Neuron (in vitro differentiated cells): ENCODE measurements at regions not wholly inside any gene's neighbourhood (a gene's known extent, or its start where the extent isn't known, plus 50 kb on each side); places are given as distances from the start of the nearest gene placed in this dataset.
A peak's percentile ranks its signal among the peaks of the same experiment; 100 is the strongest.

ENCODE experiments used
- H2AFZ ChIP-seq: one replicate; pipeline ENCODE4 v1.6.1; 2013; ENCODE audit warnings: low read depth, mild to moderate bottlenecking, inconsistent platforms, low read length, moderate library complexity
- H3K27me3 ChIP-seq: one replicate; pipeline ENCODE4 v1.6.1; 2013; ENCODE audit warnings: low read length; ENCODE audit not compliant: insufficient read depth
- H3K36me3 ChIP-seq: one replicate; pipeline ENCODE4 v1.6.1; 2013; ENCODE audit warnings: low read length; ENCODE audit not compliant: insufficient read depth
- H3K4me1 ChIP-seq: one replicate; pipeline ENCODE4 v1.6.1; 2013; ENCODE audit warnings: low read length; ENCODE audit not compliant: insufficient read depth
- H3K4me3 ChIP-seq: 2 replicates; pipeline ENCODE4 v1.5.1; 2013; ENCODE audit warnings: mild to moderate bottlenecking, low read length, moderate library complexity
- H3K9me3 ChIP-seq: one replicate; pipeline ENCODE4 v1.6.1; 2013; ENCODE audit warnings: low read length

GRCh38 chr7:130908345-130909160, 174.5 kb upstream of the KLF14 start:
- Histone ChIP-seq H3K9me3 (no peaks in the 10 kb centered on the region), H3K4me3 (no peak overlapping the region), H3K27me3 (no peaks in the 10 kb centered on the region), H3K4me1 (peaks cover 19% of the 10 kb centered on the region), H3K36me3 (no peaks in the 10 kb centered on the region), H2AFZ (no peak overlapping the region)

DNA sequence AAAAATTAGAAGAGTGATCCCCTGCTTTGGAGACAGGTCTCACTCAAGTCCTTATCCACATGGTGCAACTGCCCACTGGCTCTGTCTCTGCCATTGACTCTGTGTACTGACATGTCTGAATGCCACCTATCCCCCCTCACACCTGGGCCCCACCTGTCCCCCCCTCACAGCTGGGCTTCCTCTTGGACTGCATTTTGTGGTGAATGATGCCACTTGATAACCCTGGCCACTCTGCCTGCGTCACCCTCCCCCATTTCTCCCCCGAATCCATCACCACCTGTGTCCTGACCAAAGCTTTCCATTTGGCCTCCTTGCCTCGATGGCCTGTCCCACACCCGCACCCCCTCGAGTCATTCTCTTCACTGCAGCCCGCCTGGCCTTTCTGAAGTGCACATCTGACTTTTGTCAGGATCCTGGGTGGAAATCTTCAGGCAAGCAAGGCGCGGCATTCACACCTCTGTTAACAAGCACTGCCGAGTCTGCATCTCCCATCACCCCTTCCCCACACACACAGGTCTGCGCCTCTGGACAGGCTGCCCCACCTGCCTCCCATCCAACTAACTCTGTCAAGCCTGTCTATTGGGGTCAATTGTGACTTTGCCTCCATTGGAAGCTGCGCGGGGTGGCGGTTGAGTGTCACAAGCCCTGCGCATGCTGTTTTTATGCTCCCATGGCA, 175.3 kb upstream of the KLF14 start:
- Histone ChIP-seq H3K27me3 (no peaks in the 10 kb centered on the region), H3K9me3 (no peaks in the 10 kb centered on the region), H2AFZ (no peak overlapping the region), H3K4me3 (no peak overlapping the region), H3K4me1 (peaks cover 20% of the 10 kb centered on the region), H3K36me3 (no peaks in the 10 kb centered on the region)

DNA sequence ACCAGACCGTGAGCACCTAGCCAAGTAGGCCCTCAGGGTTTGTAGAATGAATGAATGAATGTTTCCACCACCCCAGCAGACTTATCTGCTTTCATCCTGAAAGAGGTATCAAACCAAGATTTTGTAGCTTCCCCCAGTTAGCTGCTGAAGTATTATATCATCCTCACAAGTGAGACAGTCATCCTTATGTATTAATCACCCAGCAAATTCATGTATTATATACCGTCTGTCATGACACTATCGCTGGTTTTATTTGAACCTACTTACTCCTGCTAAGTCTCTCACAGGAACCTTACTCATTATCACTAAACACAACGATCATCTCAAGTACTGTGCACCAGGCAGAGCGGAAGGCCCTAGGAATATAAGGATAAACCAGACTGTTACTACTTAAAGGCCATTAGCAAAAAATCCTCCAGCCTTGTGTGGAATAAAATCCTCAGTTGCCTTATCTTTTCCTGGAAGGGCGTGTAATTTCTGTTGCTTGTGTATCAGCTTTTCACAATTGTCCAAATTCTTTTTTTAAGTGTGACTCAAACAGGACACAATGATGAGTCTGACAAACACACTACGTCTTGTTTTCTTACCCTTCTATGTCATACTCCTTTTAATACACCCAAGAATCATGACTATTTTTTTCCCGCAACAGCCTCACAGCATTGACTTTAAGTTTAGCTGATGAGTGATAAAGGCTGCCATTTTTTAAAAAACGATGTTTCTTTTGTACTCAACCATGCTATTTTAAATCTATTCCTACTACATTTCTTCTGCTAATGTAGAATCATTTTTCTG, 176.1 kb upstream of the KLF14 start:
- no peaks in the 10 kb centered on the region for H3K36me3 ChIP-seq
- H3K4me1 ChIP-seq, result peaks cover 20% of the 10 kb centered on the region
- H3K9me3 ChIP-seq, result no peaks in the 10 kb centered on the region
- no peak overlapping the region for H3K4me3 ChIP-seq
- no peaks in the 10 kb centered on the region for H3K27me3 ChIP-seq
- no peak overlapping the region for H2AFZ ChIP-seq

DNA sequence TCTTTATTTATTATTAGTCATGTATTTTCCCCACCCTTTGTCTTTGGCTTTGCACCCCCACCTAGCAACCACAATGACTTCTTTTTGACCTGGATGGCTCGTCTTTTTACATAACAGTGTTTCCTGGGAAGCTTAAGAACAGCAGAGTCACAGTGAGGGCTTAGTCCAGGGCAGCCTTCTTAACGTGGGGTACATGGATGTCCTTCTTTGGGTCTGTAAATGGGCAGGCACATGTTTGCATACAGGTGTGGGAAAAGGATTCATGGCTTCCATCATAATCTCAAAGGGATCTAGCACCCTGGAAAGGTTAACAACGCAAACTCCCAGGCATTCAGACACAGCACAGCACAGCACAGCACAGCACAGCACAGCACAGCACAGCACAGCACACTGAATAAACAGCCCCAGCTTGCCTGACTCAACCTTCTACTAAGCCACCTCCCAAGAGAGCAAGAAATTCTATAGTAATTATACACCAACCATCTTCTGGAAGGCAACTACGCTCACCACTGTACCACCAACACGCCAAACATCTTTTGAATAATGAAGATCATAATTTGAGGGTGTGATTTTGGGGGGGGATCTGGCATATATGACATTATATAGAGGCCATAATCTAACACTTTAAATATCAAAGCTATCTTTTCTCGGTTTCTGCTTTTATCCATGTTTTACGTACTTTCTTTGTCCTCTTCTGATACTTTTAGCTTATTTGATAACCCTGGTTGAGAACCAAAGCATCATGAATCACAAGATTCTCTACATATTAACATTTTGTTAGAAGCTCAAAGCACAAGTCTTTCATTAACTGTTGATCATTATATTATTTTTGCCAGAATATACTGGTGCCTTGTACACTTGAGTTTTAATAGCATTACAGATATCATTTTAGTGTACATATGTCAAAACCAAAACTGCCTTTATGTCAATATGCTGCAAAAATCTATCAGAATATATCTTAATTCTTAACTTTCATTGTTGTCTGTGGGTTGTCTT, 177.2 kb upstream of the KLF14 start:
- no peak overlapping the region for H3K4me3 ChIP-seq
- H3K9me3 ChIP-seq, result no peaks in the 10 kb centered on the region
- peaks cover 22% of the 10 kb centered on the region for H3K4me1 ChIP-seq
- H3K27me3 ChIP-seq, result no peaks in the 10 kb centered on the region
- H3K36me3 ChIP-seq, result no peaks in the 10 kb centered on the region
- no peak overlapping the region for H2AFZ ChIP-seq

- peaks cover 22% of the 10 kb centered on the region for H3K4me1 ChIP-seq
- no peaks in the 10 kb centered on the region for H3K36me3 ChIP-seq
- H2AFZ ChIP-seq, result no peak overlapping the region
- H3K9me3 ChIP-seq, result no peaks in the 10 kb centered on the region
- H3K27me3 ChIP-seq, result no peaks in the 10 kb centered on the region
- H3K4me3 ChIP-seq, result peak overlapping the region; percentile 26
Observed at GRCh38 chr7:130912082-130912861, 178.3 kb upstream of the KLF14 start.

GRCh38 chr7:130912862-130913638, 179.0 kb upstream of the KLF14 start:
- no peak overlapping the region for H2AFZ ChIP-seq
- no peaks in the 10 kb centered on the region for H3K27me3 ChIP-seq
- peak overlapping the region; percentile 26 for H3K4me3 ChIP-seq
- no peaks in the 10 kb centered on the region for H3K9me3 ChIP-seq
- no peaks in the 10 kb centered on the region for H3K36me3 ChIP-seq
- H3K4me1 ChIP-seq, result peaks cover 22% of the 10 kb centered on the region

GRCh38 chr7:130913639-130914553, 179.9 kb upstream of the KLF14 start:
- Histone ChIP-seq H3K4me1 (peaks cover 22% of the 10 kb centered on the region), H2AFZ (no peak overlapping the region), H3K4me3 (no peak overlapping the region), H3K27me3 (no peaks in the 10 kb centered on the region), H3K36me3 (no peaks in the 10 kb centered on the region), H3K9me3 (no peaks in the 10 kb centered on the region)

GRCh38 chr7:130914554-130915294, 180.7 kb upstream of the KLF14 start:
- Histone ChIP-seq H3K36me3 (no peaks in the 10 kb centered on the region), H2AFZ (no peak overlapping the region), H3K4me3 (no peak overlapping the region), H3K9me3 (no peaks in the 10 kb centered on the region), H3K4me1 (peaks cover 22% of the 10 kb centered on the region), H3K27me3 (no peaks in the 10 kb centered on the region)

DNA sequence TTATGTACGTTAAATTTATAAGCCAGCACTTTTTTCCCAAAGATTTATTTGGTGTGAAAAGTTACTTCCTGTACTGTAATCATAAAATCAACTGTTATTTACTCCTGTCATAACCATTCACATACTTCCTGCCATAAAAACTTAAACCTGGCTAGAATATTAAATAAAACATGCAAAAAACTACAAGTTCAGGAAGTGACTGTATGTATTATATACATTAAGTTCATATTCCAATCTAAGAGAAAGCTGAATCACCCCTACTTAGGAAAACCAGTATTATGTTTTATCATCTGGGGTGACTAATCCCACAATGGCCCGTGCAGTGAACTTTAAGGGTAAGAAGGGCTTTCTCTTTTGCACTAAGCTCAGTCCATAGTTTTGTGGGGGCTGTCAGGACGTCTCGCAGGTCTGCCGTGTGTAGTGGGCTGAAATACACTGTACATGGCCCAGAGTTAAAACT, 183.7 kb upstream of the KLF14 start:
- no peak overlapping the region for H2AFZ ChIP-seq
- H3K36me3 ChIP-seq, result no peaks in the 10 kb centered on the region
- no peaks in the 10 kb centered on the region for H3K9me3 ChIP-seq
- H3K4me1 ChIP-seq, result peaks cover 29% of the 10 kb centered on the region
- H3K4me3 ChIP-seq, result no peak overlapping the region
- H3K27me3 ChIP-seq, result no peaks in the 10 kb centered on the region
